ENCODE measurements at regions not wholly inside any gene's neighbourhood (a gene's known extent, or its start where the extent isn't known, plus 50 kb on each side); places are given as distances from the start of the nearest gene placed in this dataset.

GRCh38 chr14:87879389-87879788, 113.6 kb downstream of the GALC start:
- Histone ChIP-seq H3K9ac (ENCODE audit: low read length in 5 of 5) (no peak overlapping the region), H3K27me3 (ENCODE audit: control insufficient read depth in 5 of 5, insufficient read depth in 4 of 5, low read length in 5 of 5) (peaks cover 0 to 2% (median 0%) of the 10 kb centered on the region in 5 donors), H3K27ac (ENCODE audit: low read depth, low read length) (no peak overlapping the region)

GRCh38 chr14:87878959-87879358, 114.0 kb downstream of the GALC start:
- Histone ChIP-seq H3K27ac (ENCODE audit: low read depth, low read length) (no peak overlapping the region), H3K4me3 (ENCODE audit: low read depth in 1 of 5, low read length in 5 of 5) (no peak overlapping the region), H3K36me3 (ENCODE audit: control insufficient read depth in 5 of 5, insufficient read depth in 5 of 5, low read length in 5 of 5) (no peaks in the 10 kb centered on the region), H3K4me1 (ENCODE audit: control insufficient read depth in 5 of 5, insufficient read depth in 5 of 5, low read length in 5 of 5) (peaks cover 0 to 7% (median 0%) of the 10 kb centered on the region in 5 donors), H3K9ac (ENCODE audit: low read length in 5 of 5) (no peak overlapping the region), H3K27me3 (ENCODE audit: control insufficient read depth in 5 of 5, insufficient read depth in 4 of 5, low read length in 5 of 5) (peaks cover 0 to 2% (median 0%) of the 10 kb centered on the region in 5 donors), H3K9me3 (ENCODE audit: control insufficient read depth in 5 of 5, low read length in 5 of 5) (no peaks in the 10 kb centered on the region)

More at GRCh38 chr14:87879389-87879788, 113.6 kb downstream of the GALC start:
- peaks cover 0 to 4% (median 0%) of the 10 kb centered on the region in 5 donors for H3K4me1 ChIP-seq (ENCODE audit: control insufficient read depth in 5 of 5, insufficient read depth in 5 of 5, low read length in 5 of 5)
- H3K4me3 ChIP-seq (ENCODE audit: low read depth in 1 of 5, low read length in 5 of 5) = no peak overlapping the region
- H3K36me3 ChIP-seq (ENCODE audit: control insufficient read depth in 5 of 5, insufficient read depth in 5 of 5, low read length in 5 of 5) = no peaks in the 10 kb centered on the region
- H3K9me3 ChIP-seq (ENCODE audit: control insufficient read depth in 5 of 5, low read length in 5 of 5) = no peaks in the 10 kb centered on the region

GRCh38 chr14:87877877-87878276, 115.1 kb downstream of the GALC start:
- peaks cover 0 to 2% (median 0%) of the 10 kb centered on the region in 5 donors for H3K27me3 ChIP-seq (ENCODE audit: control insufficient read depth in 5 of 5, insufficient read depth in 4 of 5, low read length in 5 of 5)
- no peaks in the 10 kb centered on the region for H3K9me3 ChIP-seq (ENCODE audit: control insufficient read depth in 5 of 5, low read length in 5 of 5)
- H3K4me3 ChIP-seq (ENCODE audit: low read depth in 1 of 5, low read length in 5 of 5) = no peak overlapping the region
- peaks cover 0 to 13% (median 0%) of the 10 kb centered on the region in 5 donors for H3K4me1 ChIP-seq (ENCODE audit: control insufficient read depth in 5 of 5, insufficient read depth in 5 of 5, low read length in 5 of 5)
- H3K36me3 ChIP-seq (ENCODE audit: control insufficient read depth in 5 of 5, insufficient read depth in 5 of 5, low read length in 5 of 5) = no peaks in the 10 kb centered on the region
- H3K9ac ChIP-seq (ENCODE audit: low read length in 5 of 5) = no peak overlapping the region
- no peak overlapping the region for H3K27ac ChIP-seq (ENCODE audit: low read depth, low read length)

DNA sequence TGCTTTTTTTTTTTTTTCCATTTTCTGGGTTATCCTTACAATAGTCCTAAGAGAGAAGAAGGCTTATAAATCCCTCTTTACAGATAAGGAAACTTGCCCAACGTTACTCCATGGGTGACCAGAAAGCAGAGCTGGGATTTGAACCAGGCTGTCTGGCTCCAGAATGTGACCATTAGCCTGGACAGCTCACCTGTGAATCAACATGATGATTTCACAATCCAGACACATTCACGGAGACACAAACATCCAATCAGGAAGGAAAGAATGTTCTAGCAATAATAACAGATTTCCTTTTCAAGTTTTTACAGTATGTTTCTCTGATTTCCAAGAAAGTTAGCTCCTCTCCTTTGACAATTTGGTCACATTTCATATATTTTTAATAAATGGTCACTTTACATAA, 118.3 kb downstream of the GALC start:
- Histone ChIP-seq H3K27ac (ENCODE audit: low read depth, low read length) (no peak overlapping the region), H3K27me3 (ENCODE audit: control insufficient read depth in 5 of 5, insufficient read depth in 4 of 5, low read length in 5 of 5) (peaks cover 0 to 2% (median 0%) of the 10 kb centered on the region in 5 donors)

GRCh38 chr14:87873741-87874140, 119.2 kb downstream of the GALC start:
- Histone ChIP-seq H3K9me3 (ENCODE audit: control insufficient read depth in 5 of 5, low read length in 5 of 5) (no peaks in the 10 kb centered on the region), H3K36me3 (ENCODE audit: control insufficient read depth in 5 of 5, insufficient read depth in 5 of 5, low read length in 5 of 5) (no peaks in the 10 kb centered on the region), H3K9ac (ENCODE audit: low read length in 5 of 5) (no peak overlapping the region), H3K27ac (ENCODE audit: low read depth, low read length) (no peak overlapping the region), H3K4me3 (ENCODE audit: low read depth in 1 of 5, low read length in 5 of 5) (no peak overlapping the region), H3K4me1 (ENCODE audit: control insufficient read depth in 5 of 5, insufficient read depth in 5 of 5, low read length in 5 of 5) (peaks cover 0 to 13% (median 0%) of the 10 kb centered on the region in 5 donors), H3K27me3 (ENCODE audit: control insufficient read depth in 5 of 5, insufficient read depth in 4 of 5, low read length in 5 of 5) (peaks cover 0 to 2% (median 0%) of the 10 kb centered on the region in 5 donors)

More for the DNA sequence above, 118.3 kb downstream of the GALC start:
- no peak overlapping the region for H3K9ac ChIP-seq (ENCODE audit: low read length in 5 of 5)
- peaks cover 0 to 13% (median 0%) of the 10 kb centered on the region in 5 donors for H3K4me1 ChIP-seq (ENCODE audit: control insufficient read depth in 5 of 5, insufficient read depth in 5 of 5, low read length in 5 of 5)
- H3K9me3 ChIP-seq (ENCODE audit: control insufficient read depth in 5 of 5, low read length in 5 of 5) = no peaks in the 10 kb centered on the region
- no peaks in the 10 kb centered on the region for H3K36me3 ChIP-seq (ENCODE audit: control insufficient read depth in 5 of 5, insufficient read depth in 5 of 5, low read length in 5 of 5)
- no peak overlapping the region for H3K4me3 ChIP-seq (ENCODE audit: low read depth in 1 of 5, low read length in 5 of 5)

- Histone ChIP-seq H3K9ac (ENCODE audit: low read length in 5 of 5) (no peak overlapping the region), H3K4me3 (ENCODE audit: low read depth in 1 of 5, low read length in 5 of 5) (no peak overlapping the region), H3K4me1 (ENCODE audit: control insufficient read depth in 5 of 5, insufficient read depth in 5 of 5, low read length in 5 of 5) (peaks cover 0 to 20% (median 0%) of the 10 kb centered on the region in 5 donors), H3K27ac (ENCODE audit: low read depth, low read length) (no peak overlapping the region), H3K36me3 (ENCODE audit: control insufficient read depth in 5 of 5, insufficient read depth in 5 of 5, low read length in 5 of 5) (no peaks in the 10 kb centered on the region), H3K9me3 (ENCODE audit: control insufficient read depth in 5 of 5, low read length in 5 of 5) (no peaks in the 10 kb centered on the region), H3K27me3 (ENCODE audit: control insufficient read depth in 5 of 5, insufficient read depth in 4 of 5, low read length in 5 of 5) (no peaks in the 10 kb centered on the region)
Observed at GRCh38 chr14:87869619-87870583, 123.1 kb downstream of the GALC start.

- Histone ChIP-seq H3K9ac (ENCODE audit: low read length in 5 of 5) (no peak overlapping the region), H3K27ac (ENCODE audit: low read depth, low read length) (no peak overlapping the region), H3K36me3 (ENCODE audit: control insufficient read depth in 5 of 5, insufficient read depth in 5 of 5, low read length in 5 of 5) (no peaks in the 10 kb centered on the region), H3K9me3 (ENCODE audit: control insufficient read depth in 5 of 5, low read length in 5 of 5) (no peaks in the 10 kb centered on the region), H3K4me1 (ENCODE audit: control insufficient read depth in 5 of 5, insufficient read depth in 5 of 5, low read length in 5 of 5) (peaks cover 0 to 19% (median 0%) of the 10 kb centered on the region in 5 donors), H3K27me3 (ENCODE audit: control insufficient read depth in 5 of 5, insufficient read depth in 4 of 5, low read length in 5 of 5) (no peaks in the 10 kb centered on the region), H3K4me3 (ENCODE audit: low read depth in 1 of 5, low read length in 5 of 5) (no peak overlapping the region)
Observed at GRCh38 chr14:87868920-87869319, 124.1 kb downstream of the GALC start.

DNA sequence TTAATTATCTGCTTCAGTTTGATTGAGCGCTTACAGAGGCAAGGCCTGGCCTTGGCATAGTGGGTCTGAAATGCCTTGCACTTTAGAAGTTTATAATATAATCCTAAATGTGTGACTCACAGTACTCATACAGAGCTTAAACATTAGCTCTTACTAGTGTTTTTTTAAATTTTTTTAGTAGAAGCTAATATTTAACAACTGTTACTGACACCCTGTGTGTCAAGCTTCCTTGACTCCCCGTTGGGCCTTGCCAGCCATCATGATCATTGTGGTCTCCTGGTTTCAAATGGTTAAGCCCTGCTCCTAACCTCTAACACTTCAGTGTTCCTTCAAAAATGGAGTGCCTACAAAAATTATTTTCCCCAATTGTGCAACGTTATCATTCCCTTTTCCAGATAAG, 126.9 kb downstream of the GALC start:
- Histone ChIP-seq H3K27me3 (ENCODE audit: control insufficient read depth in 5 of 5, insufficient read depth in 4 of 5, low read length in 5 of 5) (no peaks in the 10 kb centered on the region), H3K27ac (ENCODE audit: low read depth, low read length) (no peak overlapping the region), H3K9me3 (ENCODE audit: control insufficient read depth in 5 of 5, low read length in 5 of 5) (peaks cover 0 to 2% (median 0%) of the 10 kb centered on the region in 5 donors), H3K4me1 (ENCODE audit: control insufficient read depth in 5 of 5, insufficient read depth in 5 of 5, low read length in 5 of 5) (peaks cover 0 to 14% (median 0%) of the 10 kb centered on the region in 5 donors), H3K9ac (ENCODE audit: low read length in 5 of 5) (no peak overlapping the region), H3K36me3 (ENCODE audit: control insufficient read depth in 5 of 5, insufficient read depth in 5 of 5, low read length in 5 of 5) (no peaks in the 10 kb centered on the region), H3K4me3 (ENCODE audit: low read depth in 1 of 5, low read length in 5 of 5) (no peak overlapping the region)

DNA sequence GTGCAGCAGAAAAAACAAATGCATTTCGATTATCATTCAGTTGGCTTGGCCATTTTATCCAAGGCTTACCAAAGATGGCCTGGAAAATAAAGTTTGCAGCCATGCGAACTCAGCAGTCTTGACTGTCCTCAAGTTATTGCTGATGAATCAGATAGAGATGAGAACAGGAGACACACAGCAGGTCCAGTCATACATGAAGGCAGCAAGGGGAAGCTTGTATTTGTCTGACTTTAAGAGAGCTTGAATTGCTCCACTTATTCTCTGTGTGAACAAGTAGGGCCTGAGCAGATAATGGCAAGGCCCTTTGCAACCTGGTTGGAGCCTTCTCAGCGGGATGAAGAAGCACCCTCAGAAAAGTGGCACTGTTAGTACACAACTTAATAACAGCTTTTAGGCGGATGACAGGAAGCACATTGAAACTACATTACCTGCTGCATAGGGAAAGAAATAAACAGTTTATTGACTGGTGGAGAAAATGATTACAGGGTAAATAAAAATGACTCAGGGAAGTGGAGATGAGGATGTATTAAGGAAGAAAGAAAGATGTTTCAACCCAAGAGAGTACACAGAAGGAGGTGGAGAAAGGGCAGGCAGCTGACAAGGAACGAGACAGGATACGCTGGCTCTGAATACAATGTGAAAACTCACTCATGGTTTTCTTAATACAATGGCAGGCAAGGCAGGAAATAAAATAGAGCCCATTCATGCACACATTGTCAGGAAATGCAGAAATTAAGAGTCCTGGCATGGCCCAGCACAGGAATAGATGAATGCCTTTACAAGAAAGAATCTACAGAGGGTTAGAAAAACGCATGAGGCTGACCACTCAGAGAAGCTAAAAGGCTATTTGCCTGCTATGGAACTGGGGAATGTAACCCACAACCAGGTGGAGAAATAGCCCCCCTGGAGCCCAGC, 128.4 kb downstream of the GALC start:
- Histone ChIP-seq H3K9ac (ENCODE audit: low read length in 5 of 5) (no peak overlapping the region), H3K27me3 (ENCODE audit: control insufficient read depth in 5 of 5, insufficient read depth in 4 of 5, low read length in 5 of 5) (no peaks in the 10 kb centered on the region), H3K9me3 (ENCODE audit: control insufficient read depth in 5 of 5, low read length in 5 of 5) (peaks cover 0 to 2% (median 0%) of the 10 kb centered on the region in 5 donors), H3K4me3 (ENCODE audit: low read depth in 1 of 5, low read length in 5 of 5) (no peak overlapping the region), H3K27ac (ENCODE audit: low read depth, low read length) (no peak overlapping the region), H3K36me3 (ENCODE audit: control insufficient read depth in 5 of 5, insufficient read depth in 5 of 5, low read length in 5 of 5) (no peaks in the 10 kb centered on the region), H3K4me1 (ENCODE audit: control insufficient read depth in 5 of 5, insufficient read depth in 5 of 5, low read length in 5 of 5) (peaks cover 0 to 14% (median 0%) of the 10 kb centered on the region in 5 donors)
